Fibroblast of lung (primary cell): ENCODE measurements at regions not wholly inside any gene's neighbourhood (a gene's known extent, or its start where the extent isn't known, plus 50 kb on each side); places are given as distances from the start of the nearest gene placed in this dataset.

ENCODE experiments used
- CTCF ChIP-seq, 2 donors: IDR thresholded peaks in 1 of 2; conservative IDR thresholded peaks in 1 of 2; 1 replicate in 1 of 2; 2 replicates in 1 of 2; pipeline ENCODE4 v1.5.1; 2011 to 2012; ENCODE audit warnings: low read length in 2 of 2, control low read depth in 1 of 2, inconsistent platforms in 1 of 2, low read depth in 1 of 2, mild to moderate bottlenecking in 1 of 2
- EZH2 ChIP-seq: IDR thresholded peaks from 2 replicates; pipeline ENCODE4 v1.5.1; 2012; ENCODE audit warnings: low read length, control low read depth, mild to moderate bottlenecking; ENCODE audit errors: missing control alignments

DNA sequence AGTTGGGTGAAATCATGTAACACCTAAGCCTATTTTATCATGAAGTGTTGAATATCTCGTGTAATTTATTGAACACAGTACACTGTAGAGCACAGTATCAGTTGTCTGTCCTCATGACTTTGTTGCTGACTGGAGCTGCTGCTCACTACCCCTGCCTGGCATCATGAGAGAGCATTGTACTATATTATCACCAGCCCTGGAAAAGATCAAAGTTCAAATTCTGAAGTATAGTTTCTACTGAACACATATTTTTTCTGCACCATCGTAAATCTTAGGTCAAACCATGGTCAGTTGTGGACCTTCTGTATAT lies 169.3 kb upstream of the RAI14 start:
- TF ChIP-seq CTCF (conservative IDR thresholded peaks at IDR 0.05 in 1 of 2, IDR thresholded peaks at IDR 0.05 in 1 of 2; ENCODE audit: low read depth in 1 of 2, low read length in 2 of 2) (no peak), EZH2 (no peak)
